ENCODE measurements at regions not wholly inside any gene's neighbourhood (a gene's known extent, or its start where the extent isn't known, plus 50 kb on each side); places are given as distances from the start of the nearest gene placed in this dataset.

GRCh38 chr5:4766101-4766500, 374.0 kb upstream of the ADAMTS16 start:
- no peak for TF ChIP-seq POLR2A (IDR thresholded peaks at IDR 0.05)
- no peak for TF ChIP-seq CTCF (IDR thresholded peaks at IDR 0.05)

Measured in prostate gland (tissue), 2 donors.